ENCODE measurements at regions not wholly inside any gene's neighbourhood (a gene's known extent, or its start where the extent isn't known, plus 50 kb on each side); places are given as distances from the start of the nearest gene placed in this dataset.

DNA sequence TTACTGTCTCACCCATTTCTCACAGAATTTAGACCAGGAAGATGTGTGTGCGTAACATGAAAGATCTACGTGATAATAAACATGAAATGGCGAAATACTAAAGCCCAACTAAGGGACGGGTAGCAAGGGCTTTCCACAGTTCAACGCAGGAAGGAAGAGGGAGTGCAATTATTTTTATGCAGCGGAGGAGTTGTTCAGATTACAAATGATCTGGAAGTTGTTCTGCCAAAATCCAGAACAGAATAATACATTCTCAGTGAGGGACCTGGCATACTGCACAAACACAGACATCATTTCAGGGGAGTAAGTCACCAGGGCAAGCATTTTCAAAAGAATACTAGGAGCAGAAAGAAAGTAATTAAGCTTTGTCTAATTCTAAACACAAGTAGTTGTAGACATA, 133.6 kb upstream of the RAP2B start:
- TF ChIP-seq CTCF (IDR thresholded peaks at IDR 0.05; ENCODE audit: poor library complexity) (no peak), EZH2 (IDR thresholded peaks at IDR 0.05; ENCODE audit: borderline replicate concordance) (no peak)
